Body of pancreas (tissue), 4 donors: ENCODE measurements at regions not wholly inside any gene's neighbourhood (a gene's known extent, or its start where the extent isn't known, plus 50 kb on each side); places are given as distances from the start of the nearest gene placed in this dataset.

Experiments
- ATAC-seq: fragments of 150-250 bp; one replicate; pipeline ENCODE4 v1.9.1; 2016
- DNase-seq, 4 donors: peaks; one replicate each; pipeline ENCODE4 v3.0.0-alpha.2; 2019
- H3K27ac ChIP-seq, 4 donors: fragments of 200-600 bp; sonication (generic); 1 replicate in 3 of 4; 2 replicates in 1 of 4; pipeline versions ENCODE4 v1.5.1 to v1.6.1; 2016 to 2019; ENCODE audit warnings: mild to moderate bottlenecking in 1 of 4, mixed read lengths in 1 of 4, moderate library complexity in 1 of 4
- H3K27me3 ChIP-seq, 2 donors: fragments of 200-600 bp; sonication (generic); one replicate each; pipeline ENCODE4 v1.6.0; 2016; ENCODE audit warnings: mild to moderate bottlenecking in 1 of 2
- H3K36me3 ChIP-seq, 2 donors: fragments of 200-600 bp; sonication (generic); replicated peaks in 1 of 2; 2 replicates each; pipeline ENCODE4 v1.5.1; 2016; ENCODE audit warnings: low read depth in 2 of 2; ENCODE audit not compliant: insufficient read depth in 1 of 2
- H3K4me1 ChIP-seq: fragments of 200-600 bp; sonication (generic); one replicate; pipeline ENCODE4 v1.6.0; 2016
- H3K4me3 ChIP-seq, 2 donors: fragments of 200-600 bp; sonication (generic); 1 replicate in 1 of 2; 2 replicates in 1 of 2; pipeline ENCODE4 v1.5.1; 2016 to 2019
- H3K9me3 ChIP-seq, 3 donors: fragments of 200-600 bp; sonication (generic); 1 replicate in 2 of 3; 2 replicates in 1 of 3; pipeline ENCODE4 v1.5.1; 2016
- CTCF ChIP-seq, 7 experiments: fragments of 450-650 bp in 4 of 7; fragments of 200-600 bp in 3 of 7; sonication (generic) in 3 of 7; IDR thresholded peaks; one replicate each; pipeline ENCODE4 v1.5.1; 2016 to 2019; ENCODE audit warnings: antibody characterized with exemption in 7 of 7
- POLR2A ChIP-seq, 3 donors: fragments of 450-650 bp; IDR thresholded peaks; one replicate each; pipeline ENCODE4 v1.6.1; 2016; ENCODE audit warnings: antibody characterized with exemption in 3 of 3, mild to moderate bottlenecking in 2 of 3
- WGBS, 2 donors: methylation state at CpG; one replicate each; pipeline ENCODE4 v1.1.5; 2017; 5-methylcytosine and 5-hydroxymethylcytosine counted together
- intact Hi-C: fragments of 100-400 bp; cut with DNase I; formaldehyde crosslinking; loops from one replicate; pipeline ENCODE4 v1.15.1; 2023

- Histone ChIP-seq H3K36me3 (no peaks in the 10 kb centered on the region), H3K9me3 (no peaks in the 10 kb centered on the region), H3K4me1 (no peaks in the 10 kb centered on the region), H3K27ac (no peak overlapping the region), H3K4me3 (no peak overlapping the region), H3K27me3 (no peaks in the 10 kb centered on the region)
- intact Hi-C loops = no loop called here
- DNase-seq (no peak), ATAC-seq (peak; percentile 55)
- 60 to 69% methylated on average over 3 of the region's 3 CpGs for WGBS, 2 donors
- TF ChIP-seq POLR2A (IDR thresholded peaks at IDR 0.05) (no peak), CTCF (IDR thresholded peaks at IDR 0.05) (no peak)
These were observed 62.0 kb upstream of the LMNTD1 start for GRCh38 chr12:25615119-25615518.

GRCh38 chr12:25616286-25616685 lies 63.2 kb upstream of the LMNTD1 start:
- Histone ChIP-seq H3K9me3 (no peaks in the 10 kb centered on the region), H3K27me3 (no peaks in the 10 kb centered on the region), H3K27ac (no peak overlapping the region), H3K4me3 (no peak overlapping the region), H3K4me1 (no peaks in the 10 kb centered on the region), H3K36me3 (no peaks in the 10 kb centered on the region)
- no peak for ATAC-seq
- TF ChIP-seq POLR2A (IDR thresholded peaks at IDR 0.05) (no peak), CTCF (IDR thresholded peaks at IDR 0.05) (no peak)
- DNase-seq = no peak
- intact Hi-C loops = no loop called here
- WGBS, 2 donors = 90% methylated on average over 1 of the region's 1 CpG

GRCh38 chr12:25617991-25618390 lies 64.9 kb upstream of the LMNTD1 start:
- Histone ChIP-seq H3K9me3 (no peaks in the 10 kb centered on the region), H3K36me3 (no peaks in the 10 kb centered on the region), H3K4me3 (no peak overlapping the region), H3K27ac (no peak overlapping the region), H3K27me3 (no peaks in the 10 kb centered on the region), H3K4me1 (no peaks in the 10 kb centered on the region)
- intact Hi-C loops = no loop called here
- WGBS, 2 donors = 72 to 76% methylated on average over 1 of the region's 1 CpG
- DNase-seq = no peak
- TF ChIP-seq POLR2A (IDR thresholded peaks at IDR 0.05) = no peak
- no peak for TF ChIP-seq CTCF (IDR thresholded peaks at IDR 0.05)
- no peak for ATAC-seq

- DNase-seq (no peak), ATAC-seq (no peak)
- no peaks in the 10 kb centered on the region for H3K27me3 ChIP-seq
- intact Hi-C loops = no loop called here
- no peak overlapping the region for H3K27ac ChIP-seq
- H3K9me3 ChIP-seq = no peaks in the 10 kb centered on the region
- no peak overlapping the region for H3K4me3 ChIP-seq
- H3K4me1 ChIP-seq = no peaks in the 10 kb centered on the region
- TF ChIP-seq POLR2A (IDR thresholded peaks at IDR 0.05) (no peak), CTCF (IDR thresholded peaks at IDR 0.05) (no peak)
- 87 to 100% methylated on average over 1 of the region's 1 CpG for WGBS, 2 donors
- H3K36me3 ChIP-seq = no peaks in the 10 kb centered on the region
These were observed 70.7 kb upstream of the LMNTD1 start for GRCh38 chr12:25623816-25624215.

GRCh38 chr12:25625146-25625545 lies 72.1 kb upstream of the LMNTD1 start:
- no peak for ATAC-seq
- 60 to 61% methylated on average over 2 of the region's 2 CpGs for WGBS, 2 donors
- Histone ChIP-seq H3K36me3 (no peaks in the 10 kb centered on the region), H3K4me3 (no peak overlapping the region), H3K9me3 (no peaks in the 10 kb centered on the region), H3K27ac (no peak overlapping the region), H3K4me1 (no peaks in the 10 kb centered on the region), H3K27me3 (no peaks in the 10 kb centered on the region)
- intact Hi-C loops = no loop called here
- TF ChIP-seq CTCF (IDR thresholded peaks at IDR 0.05) = no peak
- no peak for TF ChIP-seq POLR2A (IDR thresholded peaks at IDR 0.05)
- no peak for DNase-seq
